Upper lobe of left lung (tissue), 4 donors: ENCODE measurements at regions not wholly inside any gene's neighbourhood (a gene's known extent, or its start where the extent isn't known, plus 50 kb on each side); places are given as distances from the start of the nearest gene placed in this dataset.

Source experiments
- CTCF ChIP-seq, 6 experiments: fragments of 450-650 bp in 4 of 6; fragments of 200-600 bp in 2 of 6; sonication (generic) in 2 of 6; IDR thresholded peaks; one replicate each; pipeline ENCODE4 v1.5.1; 2016 to 2019; ENCODE audit warnings: antibody characterized with exemption in 6 of 6
- POLR2AphosphoS5 ChIP-seq, 2 donors: sonication (generic); formaldehyde crosslinking; IDR thresholded peaks; one replicate each; pipeline ENCODE4 v1.5.1; 2017; ENCODE audit warnings: antibody characterized with exemption in 2 of 2

GRCh38 chr9:87010626-87011025 lies 63.3 kb upstream of the GAS1 start:
- TF ChIP-seq CTCF (IDR thresholded peaks at IDR 0.05) (no peak), POLR2AphosphoS5 (IDR thresholded peaks at IDR 0.05) (no peak)
